HFFc6 (cell line): ENCODE measurements at regions not wholly inside any gene's neighbourhood (a gene's known extent, or its start where the extent isn't known, plus 50 kb on each side); places are given as distances from the start of the nearest gene placed in this dataset.

Experiments
- DNase-seq: peaks from one replicate; pipeline ENCODE4 v3.0.0-alpha.2; 2018
- H3K27ac Mint-ChIP-seq: 2 replicates; pipeline ENCODE4 v1.8.0; 2020; ENCODE audit warnings: mild to moderate bottlenecking, mixed read lengths
- H3K27me3 Mint-ChIP-seq: 2 replicates; pipeline ENCODE4 v1.8.0; 2021; ENCODE audit warnings: mild to moderate bottlenecking, moderate library complexity, mixed read lengths; ENCODE audit not compliant: insufficient read depth
- H3K36me3 Mint-ChIP-seq: 2 replicates; pipeline ENCODE4 v1.8.0; 2021; ENCODE audit warnings: low read depth, mixed read lengths
- H3K4me1 Mint-ChIP-seq: 2 replicates; pipeline ENCODE4 v1.8.0; 2020; ENCODE audit warnings: low read depth, mixed read lengths
- H3K4me3 Mint-ChIP-seq: 2 replicates; pipeline ENCODE4 v1.8.0; 2020; ENCODE audit warnings: mild to moderate bottlenecking, moderate library complexity, mixed read lengths
- H3K9me3 Mint-ChIP-seq: 2 replicates; pipeline ENCODE4 v1.8.0; 2020; ENCODE audit warnings: mild to moderate bottlenecking, mixed read lengths
- TF ChIP-seq, protein P1 (sequence below): fragments of 200-600 bp; sonication (generic); IDR thresholded peaks from 2 replicates; pipeline ENCODE4 v1.5.0; 2021; ENCODE audit warnings: antibody characterized with exemption, mild to moderate bottlenecking

DNA sequence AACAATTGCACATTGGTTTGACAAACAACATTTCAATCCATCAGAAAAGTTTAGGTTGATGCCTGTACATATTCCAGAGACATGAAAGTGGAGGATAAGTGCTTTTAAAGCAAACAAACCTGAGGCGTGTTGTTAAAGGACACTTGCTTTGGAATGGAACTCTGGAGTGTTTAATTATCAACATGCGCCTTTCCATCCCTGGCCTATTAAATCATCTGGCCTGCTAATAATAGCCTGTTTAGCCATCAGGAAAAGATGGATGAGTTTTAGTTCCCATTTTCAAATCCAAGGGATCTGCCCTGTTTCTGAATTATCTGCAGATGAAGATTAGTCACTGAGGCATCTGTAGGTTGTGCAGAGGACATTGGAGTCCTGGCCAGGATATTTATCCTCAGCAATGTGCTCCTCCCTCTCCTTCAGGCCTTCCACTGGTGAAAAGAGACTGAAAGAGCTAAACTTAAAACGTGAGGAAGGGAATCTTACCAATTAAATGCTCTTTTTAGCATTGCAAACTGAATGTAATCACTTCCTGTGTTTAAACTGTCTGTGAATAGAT is 388.9 kb downstream of the PPARGC1A start:
- no peaks in the 10 kb centered on the region for H3K36me3 Mint-ChIP-seq
- no peak overlapping the region for H3K4me3 Mint-ChIP-seq
- H3K9me3 Mint-ChIP-seq, result peaks cover 36% of the 10 kb centered on the region
- no peaks in the 10 kb centered on the region for H3K4me1 Mint-ChIP-seq
- no peak for DNase-seq
- TF ChIP-seq, protein P1, sequence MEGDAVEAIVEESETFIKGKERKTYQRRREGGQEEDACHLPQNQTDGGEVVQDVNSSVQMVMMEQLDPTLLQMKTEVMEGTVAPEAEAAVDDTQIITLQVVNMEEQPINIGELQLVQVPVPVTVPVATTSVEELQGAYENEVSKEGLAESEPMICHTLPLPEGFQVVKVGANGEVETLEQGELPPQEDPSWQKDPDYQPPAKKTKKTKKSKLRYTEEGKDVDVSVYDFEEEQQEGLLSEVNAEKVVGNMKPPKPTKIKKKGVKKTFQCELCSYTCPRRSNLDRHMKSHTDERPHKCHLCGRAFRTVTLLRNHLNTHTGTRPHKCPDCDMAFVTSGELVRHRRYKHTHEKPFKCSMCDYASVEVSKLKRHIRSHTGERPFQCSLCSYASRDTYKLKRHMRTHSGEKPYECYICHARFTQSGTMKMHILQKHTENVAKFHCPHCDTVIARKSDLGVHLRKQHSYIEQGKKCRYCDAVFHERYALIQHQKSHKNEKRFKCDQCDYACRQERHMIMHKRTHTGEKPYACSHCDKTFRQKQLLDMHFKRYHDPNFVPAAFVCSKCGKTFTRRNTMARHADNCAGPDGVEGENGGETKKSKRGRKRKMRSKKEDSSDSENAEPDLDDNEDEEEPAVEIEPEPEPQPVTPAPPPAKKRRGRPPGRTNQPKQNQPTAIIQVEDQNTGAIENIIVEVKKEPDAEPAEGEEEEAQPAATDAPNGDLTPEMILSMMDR, result no peak
- H3K27me3 Mint-ChIP-seq, result no peaks in the 10 kb centered on the region
- no peak overlapping the region for H3K27ac Mint-ChIP-seq

DNA sequence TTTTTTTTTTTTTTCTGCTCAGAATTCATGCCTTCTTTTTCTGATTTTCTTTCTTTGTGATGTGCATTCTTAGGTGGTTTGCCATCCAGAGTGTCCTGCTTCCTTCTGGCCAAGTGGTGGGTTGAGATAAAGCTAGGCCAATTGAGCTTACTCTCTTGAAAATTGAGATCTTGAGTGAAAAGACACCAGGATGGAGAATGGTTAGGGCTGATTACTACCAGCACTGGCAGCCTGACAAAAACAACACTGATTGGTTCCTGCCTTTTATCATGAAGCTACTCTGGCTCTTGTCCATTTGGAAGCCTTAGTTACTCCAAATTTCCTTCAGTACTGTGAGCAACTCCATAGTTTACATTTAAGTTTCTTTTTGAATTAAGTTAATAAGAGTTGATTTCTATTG is 404.0 kb downstream of the PPARGC1A start:
- no peaks in the 10 kb centered on the region for H3K27me3 Mint-ChIP-seq
- peaks cover 32% of the 10 kb centered on the region for H3K9me3 Mint-ChIP-seq
- no peak for DNase-seq
- TF ChIP-seq, protein P1, result no peak
- H3K36me3 Mint-ChIP-seq, result no peaks in the 10 kb centered on the region
- no peaks in the 10 kb centered on the region for H3K4me1 Mint-ChIP-seq
- H3K27ac Mint-ChIP-seq, result no peak overlapping the region
- no peak overlapping the region for H3K4me3 Mint-ChIP-seq

DNA sequence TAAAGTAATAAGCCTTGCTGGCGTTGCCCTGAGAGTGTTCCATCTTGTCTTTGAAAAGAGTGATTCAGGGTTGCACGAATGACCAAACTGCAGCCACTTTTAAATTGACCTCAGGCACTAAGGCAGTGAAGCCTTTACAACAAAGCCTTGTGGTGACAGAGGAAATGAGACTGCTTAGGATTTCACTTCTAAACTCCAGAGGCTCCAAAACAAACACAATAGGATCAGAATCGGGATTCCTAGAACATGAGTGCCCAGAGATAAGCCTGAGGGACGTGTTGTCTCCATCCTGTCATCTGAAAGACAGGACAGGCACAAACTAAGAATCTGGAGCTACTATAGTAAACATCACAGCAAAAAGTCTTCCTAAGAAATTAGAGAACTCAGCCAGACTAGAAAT is 405.2 kb downstream of the PPARGC1A start:
- no peak overlapping the region for H3K27ac Mint-ChIP-seq
- H3K4me1 Mint-ChIP-seq, result no peaks in the 10 kb centered on the region
- DNase-seq, result no peak
- peaks cover 37% of the 10 kb centered on the region for H3K9me3 Mint-ChIP-seq
- H3K4me3 Mint-ChIP-seq, result no peak overlapping the region
- no peaks in the 10 kb centered on the region for H3K36me3 Mint-ChIP-seq
- TF ChIP-seq, protein P1, result no peak
- H3K27me3 Mint-ChIP-seq, result no peaks in the 10 kb centered on the region

DNA sequence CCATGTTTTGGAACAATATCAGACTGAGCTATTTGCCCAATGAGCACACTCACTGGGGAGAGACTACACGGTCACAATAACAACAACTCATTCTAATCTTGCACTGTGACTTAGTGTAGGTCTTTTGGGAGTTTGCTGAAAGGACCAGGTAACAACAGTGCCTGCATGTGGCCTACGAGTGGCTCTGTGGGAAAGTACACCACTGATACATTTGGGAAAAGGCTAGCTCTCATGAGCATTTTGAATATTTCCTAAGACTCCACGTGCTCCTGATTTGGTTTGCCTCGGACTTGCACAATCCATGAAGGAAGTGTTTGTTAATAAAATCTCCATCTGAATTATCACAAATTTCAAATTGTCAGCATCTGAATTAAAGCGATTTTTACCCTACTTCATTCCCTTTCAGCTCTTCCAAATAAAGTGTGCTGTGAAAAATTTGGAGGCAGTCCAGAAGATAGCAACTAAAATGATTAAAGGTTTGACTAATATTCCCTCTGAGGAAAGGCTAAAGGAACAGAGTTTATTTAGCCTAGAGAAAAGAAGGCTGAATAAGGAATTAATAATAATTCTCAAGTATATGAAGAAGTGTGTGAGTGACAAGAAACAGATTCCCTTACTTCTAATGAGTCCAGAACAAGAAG is 406.4 kb downstream of the PPARGC1A start:
- peaks cover 40% of the 10 kb centered on the region for H3K9me3 Mint-ChIP-seq
- H3K4me1 Mint-ChIP-seq, result no peaks in the 10 kb centered on the region
- H3K27me3 Mint-ChIP-seq, result no peaks in the 10 kb centered on the region
- no peaks in the 10 kb centered on the region for H3K36me3 Mint-ChIP-seq
- TF ChIP-seq, protein P1, result no peak
- no peak for DNase-seq
- no peak overlapping the region for H3K27ac Mint-ChIP-seq
- H3K4me3 Mint-ChIP-seq, result no peak overlapping the region

DNA sequence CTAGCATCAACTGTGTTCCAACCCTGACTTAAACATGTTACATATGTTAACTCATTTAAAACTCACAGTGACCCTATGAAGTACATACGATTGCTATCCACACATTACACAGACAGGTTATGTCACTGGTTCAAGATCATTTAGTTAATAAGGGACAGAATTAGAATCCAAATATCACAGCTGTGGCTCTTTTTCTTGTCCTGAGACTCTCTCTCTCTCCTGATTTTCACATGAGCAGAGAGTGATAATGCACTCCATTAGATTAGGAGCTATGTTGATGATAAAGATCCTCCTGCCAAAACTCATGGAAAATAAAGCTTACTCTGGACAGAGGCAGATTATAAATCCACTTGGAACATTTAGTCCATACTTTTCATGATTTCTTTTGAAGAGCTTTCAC is 408.3 kb downstream of the PPARGC1A start:
- H3K9me3 Mint-ChIP-seq, result peaks cover 39% of the 10 kb centered on the region
- DNase-seq, result no peak
- TF ChIP-seq, protein P1, result no peak
- H3K36me3 Mint-ChIP-seq, result no peaks in the 10 kb centered on the region
- H3K27ac Mint-ChIP-seq, result no peak overlapping the region
- H3K27me3 Mint-ChIP-seq, result no peaks in the 10 kb centered on the region
- H3K4me3 Mint-ChIP-seq, result no peak overlapping the region
- H3K4me1 Mint-ChIP-seq, result no peaks in the 10 kb centered on the region
